Activated naive CD8-positive, alpha-beta T cell treated with anti-CD3 and anti-CD28 coated beads, Interleukin-2, amount 50 U/mL, for 24 hours (primary cell): ENCODE measurements at regions not wholly inside any gene's neighbourhood (a gene's known extent, or its start where the extent isn't known, plus 50 kb on each side); places are given as distances from the start of the nearest gene placed in this dataset.

Source experiments
- ATAC-seq: fragments of 150-1000 bp; cut with Tn5 transposase; one replicate; pipeline ENCODE4 v1.10.0; 2021
- DNase-seq: peaks from one replicate; pipeline ENCODE4 v3.0.0; 2021
- H3K27ac Mint-ChIP-seq: one replicate; pipeline ENCODE4 v1.8.0; 2021; ENCODE audit warnings: mild to moderate bottlenecking, mixed read lengths
- H3K27me3 Mint-ChIP-seq: one replicate; pipeline ENCODE4 v1.8.0; 2021; ENCODE audit warnings: mixed read lengths
- H3K36me3 Mint-ChIP-seq: one replicate; pipeline ENCODE4 v1.8.0; 2021; ENCODE audit warnings: low read depth, mixed read lengths
- H3K4me1 Mint-ChIP-seq: one replicate; pipeline ENCODE4 v1.8.0; 2021; ENCODE audit warnings: mixed read lengths
- H3K4me3 Mint-ChIP-seq: one replicate; pipeline ENCODE4 v1.8.0; 2021; ENCODE audit warnings: mild to moderate bottlenecking, moderate library complexity, mixed read lengths
- H3K9me3 Mint-ChIP-seq: one replicate; pipeline ENCODE4 v1.8.0; 2021; ENCODE audit warnings: mixed read lengths

- Mint-ChIP-seq H3K4me1 (no peaks in the 10 kb centered on the region), H3K27ac (no peak overlapping the region), H3K36me3 (no peaks in the 10 kb centered on the region), H3K9me3 (no peaks in the 10 kb centered on the region), H3K27me3 (peaks cover 4% of the 10 kb centered on the region), H3K4me3 (no peak overlapping the region)
- ATAC-seq, result no peak
- DNase-seq, result no peak
Measured at GRCh38 chr11:111049131-111049530, 196.4 kb upstream of the POU2AF2 start.

- Mint-ChIP-seq H3K27me3 (peaks cover 4% of the 10 kb centered on the region), H3K4me1 (no peaks in the 10 kb centered on the region), H3K36me3 (no peaks in the 10 kb centered on the region), H3K9me3 (no peaks in the 10 kb centered on the region), H3K27ac (no peak overlapping the region), H3K4me3 (no peak overlapping the region)
- ATAC-seq (no peak), DNase-seq (no peak)
Measured at GRCh38 chr11:111047374-111047773, 198.2 kb upstream of the POU2AF2 start.

GRCh38 chr11:111046291-111046690 is 199.2 kb upstream of the POU2AF2 start:
- H3K9me3 Mint-ChIP-seq, result no peaks in the 10 kb centered on the region
- H3K27me3 Mint-ChIP-seq, result peaks cover 7% of the 10 kb centered on the region
- no peak overlapping the region for H3K27ac Mint-ChIP-seq
- no peaks in the 10 kb centered on the region for H3K4me1 Mint-ChIP-seq
- DNase-seq, result no peak
- no peak for ATAC-seq
- no peak overlapping the region for H3K4me3 Mint-ChIP-seq
- H3K36me3 Mint-ChIP-seq, result no peaks in the 10 kb centered on the region

- H3K4me1 Mint-ChIP-seq, result no peaks in the 10 kb centered on the region
- DNase-seq, result no peak
Measured at GRCh38 chr11:111045874-111046273, 199.7 kb upstream of the POU2AF2 start.

GRCh38 chr11:111045407-111045803 is 200.1 kb upstream of the POU2AF2 start:
- DNase-seq (no peak), ATAC-seq (no peak)
- no peaks in the 10 kb centered on the region for H3K36me3 Mint-ChIP-seq
- H3K9me3 Mint-ChIP-seq, result no peaks in the 10 kb centered on the region
- peaks cover 5% of the 10 kb centered on the region for H3K27me3 Mint-ChIP-seq
- no peaks in the 10 kb centered on the region for H3K4me1 Mint-ChIP-seq
- H3K4me3 Mint-ChIP-seq, result no peak overlapping the region
- H3K27ac Mint-ChIP-seq, result no peak overlapping the region

More at GRCh38 chr11:111045874-111046273, 199.7 kb upstream of the POU2AF2 start:
- no peak for ATAC-seq
- H3K27ac Mint-ChIP-seq, result no peak overlapping the region
- no peaks in the 10 kb centered on the region for H3K9me3 Mint-ChIP-seq
- peaks cover 7% of the 10 kb centered on the region for H3K27me3 Mint-ChIP-seq
- H3K4me3 Mint-ChIP-seq, result no peak overlapping the region
- H3K36me3 Mint-ChIP-seq, result no peaks in the 10 kb centered on the region

GRCh38 chr11:111044751-111045406 is 200.6 kb upstream of the POU2AF2 start:
- no peaks in the 10 kb centered on the region for H3K9me3 Mint-ChIP-seq

GRCh38 chr11:111039982-111040381 is 205.5 kb upstream of the POU2AF2 start:
- Mint-ChIP-seq H3K27ac (no peak overlapping the region), H3K9me3 (peaks cover 4% of the 10 kb centered on the region), H3K4me1 (no peaks in the 10 kb centered on the region), H3K27me3 (peaks cover 3% of the 10 kb centered on the region), H3K4me3 (no peak overlapping the region), H3K36me3 (no peaks in the 10 kb centered on the region)
- ATAC-seq (no peak), DNase-seq (no peak)

More at GRCh38 chr11:111044751-111045406, 200.6 kb upstream of the POU2AF2 start:
- Mint-ChIP-seq H3K27ac (no peak overlapping the region), H3K27me3 (peaks cover 5% of the 10 kb centered on the region), H3K36me3 (no peaks in the 10 kb centered on the region), H3K4me3 (no peak overlapping the region), H3K4me1 (no peaks in the 10 kb centered on the region)
- DNase-seq (no peak), ATAC-seq (no peak)

- no peaks in the 10 kb centered on the region for H3K27me3 Mint-ChIP-seq
- no peak overlapping the region for H3K4me3 Mint-ChIP-seq
- H3K27ac Mint-ChIP-seq, result no peak overlapping the region
- no peaks in the 10 kb centered on the region for H3K36me3 Mint-ChIP-seq
- ATAC-seq, result no peak
- no peak for DNase-seq
- no peaks in the 10 kb centered on the region for H3K4me1 Mint-ChIP-seq
- H3K9me3 Mint-ChIP-seq, result peaks cover 4% of the 10 kb centered on the region
Measured at GRCh38 chr11:111035746-111036145, 209.8 kb upstream of the POU2AF2 start.

GRCh38 chr11:111026241-111026640 is 219.3 kb upstream of the POU2AF2 start:
- H3K27me3 Mint-ChIP-seq, result peaks cover 15% of the 10 kb centered on the region

GRCh38 chr11:111021131-111021530 is 224.4 kb upstream of the POU2AF2 start:
- Mint-ChIP-seq H3K4me1 (no peaks in the 10 kb centered on the region), H3K9me3 (no peaks in the 10 kb centered on the region), H3K4me3 (no peak overlapping the region), H3K27ac (no peak overlapping the region), H3K27me3 (peaks cover 12% of the 10 kb centered on the region), H3K36me3 (no peaks in the 10 kb centered on the region)
- DNase-seq (no peak), ATAC-seq (no peak)

More at GRCh38 chr11:111026241-111026640, 219.3 kb upstream of the POU2AF2 start:
- Mint-ChIP-seq H3K4me3 (no peak overlapping the region), H3K36me3 (no peaks in the 10 kb centered on the region), H3K27ac (no peak overlapping the region), H3K9me3 (peaks cover 15% of the 10 kb centered on the region), H3K4me1 (no peaks in the 10 kb centered on the region)
- no peak for ATAC-seq
- DNase-seq, result no peak

- no peaks in the 10 kb centered on the region for H3K36me3 Mint-ChIP-seq
- H3K27ac Mint-ChIP-seq, result no peak overlapping the region
- ATAC-seq (no peak), DNase-seq (no peak)
- H3K4me3 Mint-ChIP-seq, result no peak overlapping the region
- peaks cover 8% of the 10 kb centered on the region for H3K27me3 Mint-ChIP-seq
- no peaks in the 10 kb centered on the region for H3K9me3 Mint-ChIP-seq
- no peaks in the 10 kb centered on the region for H3K4me1 Mint-ChIP-seq
Measured at GRCh38 chr11:111019871-111020670, 225.5 kb upstream of the POU2AF2 start.

- no peak overlapping the region for H3K27ac Mint-ChIP-seq
- ATAC-seq (no peak), DNase-seq (no peak)
- H3K4me1 Mint-ChIP-seq, result no peaks in the 10 kb centered on the region
- H3K36me3 Mint-ChIP-seq, result no peaks in the 10 kb centered on the region
- peaks cover 12% of the 10 kb centered on the region for H3K27me3 Mint-ChIP-seq
- H3K9me3 Mint-ChIP-seq, result no peaks in the 10 kb centered on the region
- H3K4me3 Mint-ChIP-seq, result no peak overlapping the region
Measured at GRCh38 chr11:111019451-111019850, 226.1 kb upstream of the POU2AF2 start.

- H3K9me3 Mint-ChIP-seq, result no peaks in the 10 kb centered on the region
- H3K4me1 Mint-ChIP-seq, result no peaks in the 10 kb centered on the region
- no peak overlapping the region for H3K4me3 Mint-ChIP-seq
- DNase-seq, result no peak
- ATAC-seq, result no peak
- H3K27me3 Mint-ChIP-seq, result peaks cover 16% of the 10 kb centered on the region
- H3K36me3 Mint-ChIP-seq, result no peaks in the 10 kb centered on the region
- H3K27ac Mint-ChIP-seq, result no peak overlapping the region
Measured at GRCh38 chr11:111018566-111018965, 227.0 kb upstream of the POU2AF2 start.

GRCh38 chr11:111012491-111012890 is 233.0 kb upstream of the POU2AF2 start:
- DNase-seq (no peak), ATAC-seq (no peak)
- H3K36me3 Mint-ChIP-seq, result no peaks in the 10 kb centered on the region
- H3K27me3 Mint-ChIP-seq, result peaks cover 11% of the 10 kb centered on the region
- no peaks in the 10 kb centered on the region for H3K4me1 Mint-ChIP-seq
- no peak overlapping the region for H3K27ac Mint-ChIP-seq
- H3K9me3 Mint-ChIP-seq, result no peaks in the 10 kb centered on the region
- no peak overlapping the region for H3K4me3 Mint-ChIP-seq

- ATAC-seq, result no peak
- H3K27ac Mint-ChIP-seq, result no peak overlapping the region
- no peak overlapping the region for H3K4me3 Mint-ChIP-seq
- H3K4me1 Mint-ChIP-seq, result no peaks in the 10 kb centered on the region
- peaks cover 11% of the 10 kb centered on the region for H3K27me3 Mint-ChIP-seq
- H3K36me3 Mint-ChIP-seq, result no peaks in the 10 kb centered on the region
- DNase-seq, result no peak
- H3K9me3 Mint-ChIP-seq, result no peaks in the 10 kb centered on the region
Measured at GRCh38 chr11:111011275-111011594, 234.3 kb upstream of the POU2AF2 start.
